GM23338 (cell line): ENCODE measurements at regions not wholly inside any gene's neighbourhood (a gene's known extent, or its start where the extent isn't known, plus 50 kb on each side); places are given as distances from the start of the nearest gene placed in this dataset.

Experiments
- ATAC-seq: fragments of 200-7000 bp; cut with Tn5 transposase; 3 replicates; pipeline ENCODE4 v1.9.1; 2020
- DNase-seq: peaks from one replicate; pipeline ENCODE4 v3.0.0-alpha.2; 2015; ENCODE audit warnings: low spot score
- H2AFZ ChIP-seq: fragments of 200-600 bp; sonication (generic); 2 replicates; pipeline ENCODE4 v1.8.0; 2016; ENCODE audit warnings: antibody characterized with exemption, mild to moderate bottlenecking, moderate library complexity
- H3F3A ChIP-seq: fragments of 200-600 bp; sonication (generic); replicated peaks from 2 replicates; pipeline ENCODE4 v1.8.0; 2017; ENCODE audit warnings: antibody characterized with exemption, mixed run types, low read depth
- H3K27ac ChIP-seq: fragments of 200-600 bp; sonication (generic); 2 replicates; pipeline ENCODE4 v1.6.1; 2016; ENCODE audit warnings: low read depth
- H3K27me3 ChIP-seq: fragments of 200-600 bp; sonication (generic); 2 replicates; pipeline ENCODE4 v1.8.0; 2016; ENCODE audit warnings: mild to moderate bottlenecking, mixed run types, moderate library complexity; ENCODE audit not compliant: insufficient read depth
- H3K36me3 ChIP-seq: fragments of 200-600 bp; sonication (generic); 2 replicates; pipeline ENCODE4 v1.8.0; 2016; ENCODE audit warnings: mild to moderate bottlenecking; ENCODE audit not compliant: insufficient read depth
- H3K4me1 ChIP-seq: fragments of 200-600 bp; sonication (generic); 2 replicates; pipeline ENCODE4 v1.8.0; 2016; ENCODE audit warnings: mild to moderate bottlenecking, moderate library complexity; ENCODE audit not compliant: insufficient read depth
- H3K4me2 ChIP-seq: fragments of 200-600 bp; sonication (generic); 2 replicates; pipeline ENCODE4 v1.7.1; 2017; ENCODE audit warnings: mixed run types
- H3K4me3 ChIP-seq: fragments of 200-600 bp; sonication (generic); 2 replicates; pipeline ENCODE4 v1.6.1; 2016; ENCODE audit warnings: mixed run types
- H3K79me2 ChIP-seq: fragments of 200-600 bp; sonication (generic); replicated peaks from 2 replicates; pipeline ENCODE4 v1.8.0; 2017; ENCODE audit warnings: mild to moderate bottlenecking; ENCODE audit not compliant: insufficient read depth
- H3K9me2 ChIP-seq: fragments of 200-600 bp; sonication (generic); 2 replicates; pipeline ENCODE4 v1.8.0; 2017; ENCODE audit not compliant: insufficient read depth
- H4K20me1 ChIP-seq: fragments of 200-600 bp; sonication (generic); replicated peaks from 2 replicates; pipeline ENCODE4 v1.8.0; 2017; ENCODE audit warnings: mild to moderate bottlenecking; ENCODE audit not compliant: insufficient read depth
- H3K27ac Mint-ChIP-seq: 2 replicates; pipeline ENCODE4 v1.8.0; 2020; ENCODE audit warnings: inconsistent platforms, mild to moderate bottlenecking, moderate library complexity, mixed read lengths
- H3K27me3 Mint-ChIP-seq: 3 replicates; pipeline ENCODE4 v1.8.0; 2022; ENCODE audit warnings: low read depth, mild to moderate bottlenecking, moderate library complexity, mixed read lengths, inconsistent platforms; ENCODE audit not compliant: insufficient read depth, poor library complexity
- H3K36me3 Mint-ChIP-seq: 3 replicates; pipeline ENCODE4 v1.8.0; 2021; ENCODE audit warnings: low read depth, mild to moderate bottlenecking, inconsistent platforms, moderate library complexity, mixed read lengths
- H3K4me1 Mint-ChIP-seq: 3 replicates; pipeline ENCODE4 v1.8.0; 2020; ENCODE audit warnings: mild to moderate bottlenecking, inconsistent platforms, mixed read lengths
- H3K4me3 Mint-ChIP-seq: 3 replicates; pipeline ENCODE4 v1.8.0; 2021; ENCODE audit warnings: moderate library complexity, mild to moderate bottlenecking, inconsistent platforms, mixed read lengths
- H3K9me3 Mint-ChIP-seq: 3 replicates; pipeline ENCODE4 v1.8.0; 2020; ENCODE audit warnings: moderate library complexity, mild to moderate bottlenecking, inconsistent platforms, mixed read lengths
- CREB1 ChIP-seq: fragments of 250-450 bp; sonication (Bioruptor Pico); IDR thresholded peaks from 2 replicates; pipeline ENCODE4 v1.5.0; 2020; ENCODE audit warnings: low read depth, mild to moderate bottlenecking, moderate library complexity
- CTCF ChIP-seq, 2 experiments: fragments of 200-600 bp in 1 of 2; sonication (generic) in 1 of 2; conservative IDR thresholded peaks; 2 replicates each; pipeline versions ENCODE4 v1.5.1 to v1.6.1; 2016 to 2017; ENCODE audit warnings: antibody characterized with exemption in 2 of 2, low read depth in 2 of 2, mild to moderate bottlenecking in 2 of 2, moderate library complexity in 1 of 2
- ETS1 ChIP-seq: IDR thresholded peaks from 2 replicates; pipeline ENCODE4 v1.6.1; 2016; ENCODE audit warnings: antibody characterized with exemption
- EZH2 ChIP-seq: fragments of 200-600 bp; sonication (generic); IDR thresholded peaks from one replicate; pipeline ENCODE4 v1.8.0; 2017; ENCODE audit warnings: antibody characterized with exemption, mild to moderate bottlenecking, low read depth; ENCODE audit not compliant: unreplicated experiment
- EZH2phosphoT487 ChIP-seq: fragments of 200-600 bp; sonication (generic); IDR thresholded peaks from one replicate; pipeline ENCODE4 v1.8.1; 2018; ENCODE audit warnings: antibody characterized with exemption; ENCODE audit not compliant: unreplicated experiment
- JUNB ChIP-seq: IDR thresholded peaks from one replicate; pipeline ENCODE4 v1.6.1; 2016; ENCODE audit warnings: antibody characterized with exemption; ENCODE audit not compliant: unreplicated experiment
- NANOG ChIP-seq: IDR thresholded peaks from 2 replicates; pipeline ENCODE4 v1.6.1; 2016; ENCODE audit warnings: antibody characterized with exemption, borderline replicate concordance
- POLR2AphosphoS5 ChIP-seq: IDR thresholded peaks from 2 replicates; pipeline ENCODE4 v1.6.1; 2016; ENCODE audit warnings: antibody characterized with exemption, low read depth
- REST ChIP-seq: IDR thresholded peaks from one replicate; pipeline ENCODE4 v1.6.1; 2018; ENCODE audit warnings: antibody characterized with exemption; ENCODE audit not compliant: unreplicated experiment
- ZNF114 ChIP-seq: fragments of 250-450 bp; sonication (Bioruptor Pico); IDR thresholded peaks from 2 replicates; pipeline ENCODE4 v1.5.0; 2020; ENCODE audit warnings: mild to moderate bottlenecking, moderate library complexity
- ZNF331 ChIP-seq: fragments of 250-450 bp; sonication (Bioruptor Pico); IDR thresholded peaks from 2 replicates; pipeline ENCODE4 v1.5.0; 2020; ENCODE audit warnings: low read depth, mild to moderate bottlenecking, moderate library complexity

- Histone ChIP-seq H3K4me2 (no peak overlapping the region), H3K9me2 (peaks cover 15% of the 10 kb centered on the region), H4K20me1 (no peaks in the 10 kb centered on the region), H3K4me3 (no peak overlapping the region), H3K36me3 (no peaks in the 10 kb centered on the region), H3K27me3 (no peaks in the 10 kb centered on the region), H2AFZ (peak overlapping the region; percentile 69; the same call in 1 of the 2 replicates), H3K27ac (no peak overlapping the region), H3K4me1 (no peaks in the 10 kb centered on the region), H3F3A (no peaks in the 10 kb centered on the region), H3K79me2 (no peaks in the 10 kb centered on the region)
- peaks cover 5% of the 10 kb centered on the region; the same call in 2 of the 3 replicates for H3K4me1 Mint-ChIP-seq
- H3K27me3 Mint-ChIP-seq: no peaks in the 10 kb centered on the region
- TF ChIP-seq EZH2 (no peak), ETS1 (no peak)
- H3K9me3 Mint-ChIP-seq: no peaks in the 10 kb centered on the region
- peak overlapping the region; percentile 53; the same call in 1 of the 2 replicates for H3K27ac Mint-ChIP-seq
- ATAC-seq: no peak
- H3K36me3 Mint-ChIP-seq: no peaks in the 10 kb centered on the region
- no peak overlapping the region for H3K4me3 Mint-ChIP-seq
- no peak for DNase-seq
Observed at GRCh38 chr6:12403201-12403826, 113.2 kb downstream of the EDN1 start.

- no peak overlapping the region for H3K4me2 ChIP-seq
- H3K79me2 ChIP-seq: no peaks in the 10 kb centered on the region
- H3F3A ChIP-seq: no peaks in the 10 kb centered on the region
- H3K9me2 ChIP-seq: peaks cover 15% of the 10 kb centered on the region
- H3K36me3 ChIP-seq: no peaks in the 10 kb centered on the region
- H4K20me1 ChIP-seq: no peaks in the 10 kb centered on the region
- H3K9me3 Mint-ChIP-seq: no peaks in the 10 kb centered on the region
- H3K36me3 Mint-ChIP-seq: no peaks in the 10 kb centered on the region
- no peak overlapping the region for H3K4me3 Mint-ChIP-seq
- ATAC-seq (no peak), DNase-seq (no peak)
- H2AFZ ChIP-seq: 0 out of 2 replicates have a peak overlapping the region, but pooled peaks have one; percentile 52
- H3K27me3 ChIP-seq: no peaks in the 10 kb centered on the region
- peaks cover 5% of the 10 kb centered on the region; the same call in 2 of the 3 replicates for H3K4me1 Mint-ChIP-seq
- no peaks in the 10 kb centered on the region for H3K27me3 Mint-ChIP-seq
- H3K27ac Mint-ChIP-seq: no peak overlapping the region
- H3K4me3 ChIP-seq: no peak overlapping the region
- no peak overlapping the region for H3K27ac ChIP-seq
- H3K4me1 ChIP-seq: no peaks in the 10 kb centered on the region
- TF ChIP-seq EZH2phosphoT487: no peak
- TF ChIP-seq ETS1: no peak
- TF ChIP-seq NANOG: no peak
- no peak for TF ChIP-seq CREB1 (CRISPR knock-in tag)
- no peak for TF ChIP-seq EZH2
- no peak for TF ChIP-seq ZNF114 (CRISPR knock-in tag)
- TF ChIP-seq CTCF (conservative IDR thresholded peaks at IDR 0.05; ENCODE audit: low read depth in 2 of 2): no peak
- no peak for TF ChIP-seq JUNB
- TF ChIP-seq ZNF331 (CRISPR knock-in tag): no peak
- no peak for TF ChIP-seq POLR2AphosphoS5
- no peak for TF ChIP-seq REST
Observed at GRCh38 chr6:12403947-12404647, 113.9 kb downstream of the EDN1 start.
